ENCODE measurements at regions not wholly inside any gene's neighbourhood (a gene's known extent, or its start where the extent isn't known, plus 50 kb on each side); places are given as distances from the start of the nearest gene placed in this dataset.

DNA sequence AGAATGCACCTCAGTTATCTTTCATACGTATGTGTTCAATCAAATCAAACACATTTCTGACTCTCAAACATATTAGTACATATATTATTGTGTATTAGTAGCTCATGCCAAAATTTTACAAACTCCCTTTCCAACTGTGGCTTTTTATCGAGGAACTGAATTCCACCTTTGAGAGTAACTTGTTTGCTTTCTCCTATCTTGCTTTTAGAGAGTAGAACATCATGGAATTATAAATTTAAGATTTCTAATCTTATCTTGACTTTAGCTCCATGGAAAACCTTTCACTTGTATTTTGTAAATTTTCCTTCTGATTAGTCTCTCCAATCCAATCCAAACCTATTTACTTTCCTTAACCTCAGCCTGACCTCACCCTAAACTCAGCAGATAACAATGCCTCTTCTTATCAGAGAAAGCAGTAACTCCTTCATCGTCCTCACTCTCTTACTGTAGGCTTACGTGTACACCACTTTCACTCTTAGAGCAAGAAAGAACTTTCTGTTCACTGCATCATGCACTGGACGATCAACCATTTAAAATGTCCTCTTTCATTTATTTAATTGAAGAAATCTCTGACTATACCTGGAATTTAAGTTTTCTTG, 164.5 kb downstream of the TMTC3 start:
- TF ChIP-seq, protein P1, sequence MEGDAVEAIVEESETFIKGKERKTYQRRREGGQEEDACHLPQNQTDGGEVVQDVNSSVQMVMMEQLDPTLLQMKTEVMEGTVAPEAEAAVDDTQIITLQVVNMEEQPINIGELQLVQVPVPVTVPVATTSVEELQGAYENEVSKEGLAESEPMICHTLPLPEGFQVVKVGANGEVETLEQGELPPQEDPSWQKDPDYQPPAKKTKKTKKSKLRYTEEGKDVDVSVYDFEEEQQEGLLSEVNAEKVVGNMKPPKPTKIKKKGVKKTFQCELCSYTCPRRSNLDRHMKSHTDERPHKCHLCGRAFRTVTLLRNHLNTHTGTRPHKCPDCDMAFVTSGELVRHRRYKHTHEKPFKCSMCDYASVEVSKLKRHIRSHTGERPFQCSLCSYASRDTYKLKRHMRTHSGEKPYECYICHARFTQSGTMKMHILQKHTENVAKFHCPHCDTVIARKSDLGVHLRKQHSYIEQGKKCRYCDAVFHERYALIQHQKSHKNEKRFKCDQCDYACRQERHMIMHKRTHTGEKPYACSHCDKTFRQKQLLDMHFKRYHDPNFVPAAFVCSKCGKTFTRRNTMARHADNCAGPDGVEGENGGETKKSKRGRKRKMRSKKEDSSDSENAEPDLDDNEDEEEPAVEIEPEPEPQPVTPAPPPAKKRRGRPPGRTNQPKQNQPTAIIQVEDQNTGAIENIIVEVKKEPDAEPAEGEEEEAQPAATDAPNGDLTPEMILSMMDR (IDR thresholded peaks at IDR 0.05): no peak
- no peak overlapping the region for H3K27ac Mint-ChIP-seq
- no peak overlapping the region for H3K4me3 Mint-ChIP-seq
- H3K9me3 Mint-ChIP-seq: no peaks in the 10 kb centered on the region
- no peaks in the 10 kb centered on the region for H3K27me3 Mint-ChIP-seq (ENCODE audit: low read depth, poor library complexity)
- peaks cover 5% of the 10 kb centered on the region for H3K4me1 Mint-ChIP-seq
- DNase-seq: no peak
- no peaks in the 10 kb centered on the region for H3K36me3 Mint-ChIP-seq (ENCODE audit: low read depth)

DNA sequence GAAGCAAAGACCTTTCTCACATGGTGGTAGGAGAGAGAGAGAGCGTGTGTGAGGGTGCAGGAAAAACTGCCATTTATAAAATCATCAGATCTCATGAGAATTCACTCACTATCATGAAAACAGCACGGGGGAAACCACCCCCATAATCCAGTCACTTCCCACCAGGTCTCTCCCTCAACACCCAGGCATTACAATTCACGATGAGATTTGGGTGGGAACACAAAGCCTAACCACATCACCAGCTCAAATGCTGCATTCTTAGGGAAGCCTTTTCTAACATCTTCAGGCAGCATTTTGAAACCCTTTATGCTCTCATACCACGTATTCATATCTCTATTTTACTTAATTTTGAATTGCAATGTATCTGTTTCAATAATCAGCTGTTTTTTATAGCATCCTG, 165.9 kb downstream of the TMTC3 start:
- no peaks in the 10 kb centered on the region for H3K27me3 Mint-ChIP-seq (ENCODE audit: low read depth, poor library complexity)
- TF ChIP-seq, protein P1 (IDR thresholded peaks at IDR 0.05): no peak
- no peak overlapping the region for H3K27ac Mint-ChIP-seq
- no peak overlapping the region for H3K4me3 Mint-ChIP-seq
- no peak for DNase-seq
- H3K9me3 Mint-ChIP-seq: no peaks in the 10 kb centered on the region
- peaks cover 5% of the 10 kb centered on the region for H3K4me1 Mint-ChIP-seq
- no peaks in the 10 kb centered on the region for H3K36me3 Mint-ChIP-seq (ENCODE audit: low read depth)

DNA sequence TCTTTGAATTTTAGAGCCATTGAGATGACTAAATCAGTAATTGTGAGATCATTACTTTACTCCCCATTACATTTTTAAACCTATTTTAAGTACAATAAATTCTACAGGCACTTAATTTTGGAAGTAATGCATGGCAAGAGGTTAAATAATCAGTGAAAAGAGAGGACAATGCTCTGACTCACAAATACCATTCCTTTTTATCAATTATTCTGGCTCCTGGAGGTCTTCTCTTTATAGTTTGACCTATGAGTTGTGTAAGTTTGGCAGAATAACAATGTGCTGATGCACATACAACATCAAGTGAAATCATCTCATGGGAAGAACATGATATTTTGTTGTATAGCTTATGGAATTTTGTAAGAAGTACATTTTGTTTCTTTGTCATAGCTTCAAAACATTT, 166.7 kb downstream of the TMTC3 start:
- Mint-ChIP-seq H3K4me3 (no peak overlapping the region), H3K9me3 (no peaks in the 10 kb centered on the region), H3K4me1 (peaks cover 5% of the 10 kb centered on the region), H3K36me3 (ENCODE audit: low read depth) (no peaks in the 10 kb centered on the region), H3K27me3 (ENCODE audit: low read depth, poor library complexity) (no peaks in the 10 kb centered on the region), H3K27ac (no peak overlapping the region)
- no peak for DNase-seq
- TF ChIP-seq, protein P1 (IDR thresholded peaks at IDR 0.05): no peak

DNA sequence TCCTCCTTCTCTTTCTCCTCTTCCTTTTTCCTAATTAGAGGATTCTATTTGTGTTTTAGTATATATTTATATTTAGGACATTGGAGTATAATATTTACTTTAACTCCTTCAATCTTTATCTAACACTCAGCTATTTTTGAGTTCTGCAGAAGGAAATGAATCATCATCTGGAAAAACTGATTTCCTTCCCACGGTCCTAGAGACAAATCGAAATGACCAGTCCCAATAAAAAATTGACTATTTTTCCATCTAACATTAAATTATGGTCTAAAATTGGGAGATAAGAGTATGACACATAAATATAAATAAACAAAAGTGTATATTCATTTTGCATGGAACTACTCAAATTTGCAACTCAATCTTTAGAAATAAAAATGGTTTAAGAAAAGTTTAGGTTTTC, 167.4 kb downstream of the TMTC3 start:
- no peak for DNase-seq
- H3K36me3 Mint-ChIP-seq (ENCODE audit: low read depth): no peaks in the 10 kb centered on the region
- H3K9me3 Mint-ChIP-seq: no peaks in the 10 kb centered on the region
- no peak overlapping the region for H3K27ac Mint-ChIP-seq
- TF ChIP-seq, protein P1 (IDR thresholded peaks at IDR 0.05): no peak
- no peak overlapping the region for H3K4me3 Mint-ChIP-seq
- no peaks in the 10 kb centered on the region for H3K27me3 Mint-ChIP-seq (ENCODE audit: low read depth, poor library complexity)
- H3K4me1 Mint-ChIP-seq: peaks cover 5% of the 10 kb centered on the region

DNA sequence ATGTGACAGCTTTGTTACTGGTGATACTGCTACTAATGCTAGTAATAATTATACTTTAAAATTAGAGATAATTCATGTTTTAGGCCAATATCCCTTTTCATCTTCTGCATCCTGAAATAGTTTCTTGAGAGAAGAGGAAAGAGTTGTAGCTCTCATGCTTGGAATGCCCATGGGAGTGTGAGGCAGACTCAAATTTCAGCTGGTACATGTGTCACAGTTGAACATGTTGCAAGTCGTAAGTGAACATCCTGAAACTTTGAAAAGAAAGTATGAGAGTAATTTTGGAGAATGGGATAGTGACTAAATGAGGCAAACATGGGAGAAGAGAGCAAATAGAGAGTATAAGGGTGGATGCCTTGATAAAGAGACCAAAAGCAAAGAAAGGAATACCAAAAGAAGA, 168.0 kb downstream of the TMTC3 start:
- H3K27ac Mint-ChIP-seq: no peak overlapping the region
- no peaks in the 10 kb centered on the region for H3K27me3 Mint-ChIP-seq (ENCODE audit: low read depth, poor library complexity)
- peaks cover 5% of the 10 kb centered on the region for H3K4me1 Mint-ChIP-seq
- H3K36me3 Mint-ChIP-seq (ENCODE audit: low read depth): no peaks in the 10 kb centered on the region
- TF ChIP-seq, protein P1 (IDR thresholded peaks at IDR 0.05): no peak
- no peaks in the 10 kb centered on the region for H3K9me3 Mint-ChIP-seq
- H3K4me3 Mint-ChIP-seq: no peak overlapping the region
- peak; percentile 8 for DNase-seq

DNA sequence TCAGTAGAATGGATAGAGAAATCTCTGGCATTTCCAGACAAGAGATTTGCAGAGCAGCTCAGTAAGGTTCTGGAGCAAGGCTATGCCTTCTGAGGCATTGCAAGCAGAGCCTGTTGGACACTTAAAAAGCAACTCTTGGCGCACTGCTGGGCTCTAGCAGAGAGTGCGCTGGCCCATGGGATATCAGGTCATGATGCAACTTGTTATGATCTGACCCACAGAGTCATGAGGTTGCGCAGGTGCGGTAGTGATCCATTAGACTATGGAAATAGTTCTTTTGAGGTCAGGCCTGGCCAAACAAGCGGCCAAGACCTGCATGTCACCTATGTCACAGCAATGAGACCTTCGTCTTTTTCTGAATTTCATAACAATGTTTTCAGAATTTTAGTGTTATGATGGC, 168.6 kb downstream of the TMTC3 start:
- H3K27me3 Mint-ChIP-seq (ENCODE audit: low read depth, poor library complexity): no peaks in the 10 kb centered on the region
- no peak overlapping the region for H3K4me3 Mint-ChIP-seq
- no peaks in the 10 kb centered on the region for H3K9me3 Mint-ChIP-seq
- no peak overlapping the region for H3K27ac Mint-ChIP-seq
- H3K36me3 Mint-ChIP-seq (ENCODE audit: low read depth): no peaks in the 10 kb centered on the region
- H3K4me1 Mint-ChIP-seq: peaks cover 5% of the 10 kb centered on the region
- TF ChIP-seq, protein P1 (IDR thresholded peaks at IDR 0.05): no peak
- DNase-seq: no peak
